IMR-90 (cell line): ENCODE measurements at regions not wholly inside any gene's neighbourhood (a gene's known extent, or its start where the extent isn't known, plus 50 kb on each side); places are given as distances from the start of the nearest gene placed in this dataset.

Source experiments
- ATAC-seq: fragments of 200-7000 bp; cut with Tn5 transposase; 2 replicates; pipeline ENCODE4 v1.9.1; 2020; ENCODE audit warnings: low read depth, mild to moderate bottlenecking, moderate library complexity
- BruUV-seq: library from RNA; stranded (reverse); fragments of 400-500 nt; replicated peaks from 2 replicates; lab custom pipeline; 2021; lab: Mats Ljungman, UMichigan
- CTCF ChIA-PET: fragments of 300-600 bp; formaldehyde crosslinking; extraction: SDS; loops from one replicate; lab custom pipeline; 2021; ENCODE audit warnings: antibody characterized with exemption; lab: Yijun Ruan, JAX
- POLR2A ChIA-PET: fragments of 300-600 bp; sonication (Branson Sonifier 250); formaldehyde crosslinking; loops from one replicate; lab custom pipeline; 2022; ENCODE audit warnings: antibody characterized with exemption; ENCODE audit not compliant: unreplicated experiment; lab: Charles Lee
- DNase-seq: peaks from one replicate; pipeline ENCODE4 v3.0.0; 2013
- H2AFZ ChIP-seq: replicated peaks from 2 replicates; pipeline ENCODE3; 2013; ENCODE audit warnings: low read length, mild to moderate bottlenecking; ENCODE audit not compliant: poor library complexity
- H2AK5ac ChIP-seq: 2 replicates; pipeline ENCODE4 v1.6.1; 2013; ENCODE audit warnings: low read depth, low read length, inconsistent platforms
- H2AK9ac ChIP-seq: replicated peaks from 2 replicates; pipeline ENCODE3; 2013; ENCODE audit warnings: mild to moderate bottlenecking, low read depth, low read length, moderate library complexity; ENCODE audit not compliant: poor library complexity
- H2BK120ac ChIP-seq: 2 replicates; pipeline ENCODE4 v1.6.1; 2013; ENCODE audit warnings: low read depth, low read length, inconsistent platforms
- H2BK15ac ChIP-seq: 3 replicates; pipeline ENCODE4 v1.6.1; 2013; ENCODE audit warnings: low read depth, low read length, inconsistent platforms
- H2BK20ac ChIP-seq: 2 replicates; pipeline ENCODE4 v1.6.1; 2013; ENCODE audit warnings: low read depth, mild to moderate bottlenecking, inconsistent platforms, low read length, moderate library complexity
- H2BK5ac ChIP-seq: 2 replicates; pipeline ENCODE4 v1.6.1; 2013; ENCODE audit warnings: mild to moderate bottlenecking, low read depth, low read length, inconsistent platforms; ENCODE audit not compliant: poor library complexity, severe bottlenecking
- H3K14ac ChIP-seq: replicated peaks from 2 replicates; pipeline ENCODE4 v1.6.1; 2013; ENCODE audit warnings: low read depth, low read length, inconsistent platforms
- H3K18ac ChIP-seq: 2 replicates; pipeline ENCODE4 v1.6.1; 2013; ENCODE audit warnings: low read depth, low read length, control low read depth
- H3K23ac ChIP-seq: 2 replicates; pipeline ENCODE4 v1.6.1; 2013; ENCODE audit warnings: low read depth, low read length, inconsistent platforms
- H3K27ac ChIP-seq: 2 replicates; pipeline ENCODE4 v1.5.1; 2013; ENCODE audit warnings: mild to moderate bottlenecking, control low read depth, low read length; ENCODE audit not compliant: insufficient read depth
- H3K27me3 ChIP-seq: 2 replicates; pipeline ENCODE4 v1.6.1; 2013; ENCODE audit warnings: low read length; ENCODE audit not compliant: control insufficient read depth, insufficient read depth
- H3K36me3 ChIP-seq: 2 replicates; pipeline ENCODE4 v1.6.1; 2013; ENCODE audit warnings: low read length, mixed read lengths; ENCODE audit not compliant: control insufficient read depth, insufficient read depth
- H3K4ac ChIP-seq: 2 replicates; pipeline ENCODE4 v1.6.1; 2013; ENCODE audit warnings: low read depth, low read length, inconsistent platforms
- H3K4me1 ChIP-seq: 2 replicates; pipeline ENCODE4 v1.6.1; 2013; ENCODE audit warnings: low read length, mixed read lengths; ENCODE audit not compliant: control insufficient read depth, insufficient read depth
- H3K4me2 ChIP-seq: 2 replicates; pipeline ENCODE4 v1.6.1; 2013; ENCODE audit warnings: low read depth, mild to moderate bottlenecking, control low read depth, low read length, moderate library complexity
- H3K4me3 ChIP-seq: 2 replicates; pipeline ENCODE4 v1.5.1; 2013; ENCODE audit warnings: low read depth, mild to moderate bottlenecking, control low read depth, low read length, moderate library complexity; ENCODE audit not compliant: insufficient read depth
- H3K56ac ChIP-seq: 2 replicates; pipeline ENCODE4 v1.6.1; 2013; ENCODE audit warnings: low read length, inconsistent platforms; ENCODE audit not compliant: insufficient read depth; ENCODE audit errors: extremely low read depth
- H3K79me1 ChIP-seq, 2 experiments: 2 replicates each; pipeline ENCODE4 v1.6.1; 2013; ENCODE audit warnings: low read length in 2 of 2, inconsistent platforms in 1 of 2, low read depth in 1 of 2
- H3K9ac ChIP-seq: 2 replicates; pipeline ENCODE4 v1.6.1; 2013; ENCODE audit warnings: low read depth, low read length, control low read depth
- H3K9me1 ChIP-seq: 2 replicates; pipeline ENCODE4 v1.6.1; 2013; ENCODE audit warnings: low read length, inconsistent platforms; ENCODE audit not compliant: insufficient read depth
- H3K9me3 ChIP-seq: 2 replicates; pipeline ENCODE4 v1.6.1; 2013; ENCODE audit warnings: low read length; ENCODE audit not compliant: control insufficient read depth, insufficient read depth
- H4K20me1 ChIP-seq: 2 replicates; pipeline ENCODE4 v1.6.1; 2013; ENCODE audit warnings: low read length, inconsistent platforms; ENCODE audit not compliant: insufficient read depth
- H4K5ac ChIP-seq: 2 replicates; pipeline ENCODE4 v1.6.1; 2013; ENCODE audit warnings: mild to moderate bottlenecking, low read depth, low read length, control low read depth
- H4K8ac ChIP-seq, 2 experiments: 2 replicates each; pipeline ENCODE4 v1.6.1; 2013; ENCODE audit warnings: low read depth in 2 of 2, low read length in 2 of 2, control low read depth in 1 of 2, inconsistent platforms in 1 of 2
- H4K91ac ChIP-seq: 2 replicates; pipeline ENCODE4 v1.6.1; 2013; ENCODE audit warnings: low read depth, low read length, inconsistent platforms; ENCODE audit not compliant: insufficient read depth
- CEBPB ChIP-seq: IDR thresholded peaks from 2 replicates; pipeline ENCODE4 v1.6.1; 2012; ENCODE audit warnings: low read depth, low read length, improper control_type of control experiment
- ELK1 ChIP-seq: fragments of 150-350 bp; IDR thresholded peaks from 2 replicates; pipeline ENCODE4 v1.6.1; 2016; ENCODE audit warnings: low read depth, mild to moderate bottlenecking, low read length, moderate library complexity, borderline replicate concordance
- FOS ChIP-seq: fragments of 150-350 bp; IDR thresholded peaks from 2 replicates; pipeline ENCODE4 v1.6.1; 2016; ENCODE audit warnings: low read depth, low read length
- MAFK ChIP-seq: IDR thresholded peaks from 2 replicates; pipeline ENCODE4 v1.6.1; 2012; ENCODE audit warnings: low read depth, low read length, improper control_type of control experiment
- MAZ ChIP-seq: IDR thresholded peaks from 2 replicates; pipeline ENCODE4 v1.6.1; 2012; ENCODE audit warnings: low read depth, mild to moderate bottlenecking, low read length, improper control_type of control experiment, moderate library complexity, borderline replicate concordance
- MXI1 ChIP-seq: IDR thresholded peaks from 2 replicates; pipeline ENCODE4 v1.6.1; 2012; ENCODE audit warnings: low read depth, mild to moderate bottlenecking, low read length, moderate library complexity, borderline replicate concordance
- NFE2L2 ChIP-seq: fragments of 150-350 bp; IDR thresholded peaks from 2 replicates; pipeline ENCODE4 v1.6.1; 2016; ENCODE audit warnings: low read depth, mild to moderate bottlenecking, low read length
- POLR2A ChIP-seq: IDR thresholded peaks from 2 replicates; pipeline ENCODE4 v1.6.1; 2012; ENCODE audit warnings: mild to moderate bottlenecking, low read depth, low read length
- RAD21 ChIP-seq: IDR thresholded peaks from 2 replicates; pipeline ENCODE4 v1.6.1; 2012; ENCODE audit warnings: low read length, improper control_type of control experiment
- RFX5 ChIP-seq: IDR thresholded peaks from 2 replicates; pipeline ENCODE4 v1.8.0; 2012; ENCODE audit warnings: low read depth, mild to moderate bottlenecking, low read length, moderate library complexity
- SMC3 ChIP-seq: fragments of 150-350 bp; IDR thresholded peaks from 2 replicates; pipeline ENCODE4 v1.6.1; 2016; ENCODE audit warnings: low read depth, mild to moderate bottlenecking, antibody characterized with exemption, low read length, moderate library complexity
- USF2 ChIP-seq: fragments of 150-350 bp; IDR thresholded peaks from 2 replicates; pipeline ENCODE4 v1.6.1; 2017; ENCODE audit warnings: mild to moderate bottlenecking, antibody characterized with exemption, low read length, low read depth
- WGBS, 2 experiments: methylation state at CpG; one replicate each; pipeline versions ENCODE4 v1.1.5 to v1.1.7; 2013; ENCODE audit warnings: missing lambda C conversion rate in 2 of 2; ENCODE audit not compliant: insufficient read length in 1 of 2; ENCODE audit errors: extremely low coverage in 2 of 2; 5-methylcytosine and 5-hydroxymethylcytosine counted together
- dilution Hi-C: fragments of 300-500 bp; cut with HindIII; formaldehyde crosslinking; loops from one replicate; pipeline ENCODE4 v1.14.3; 2018; ENCODE audit warnings: low sequenced_read_pairs; ENCODE audit not compliant: unreplicated experiment
- in situ Hi-C: fragments of 300-500 bp; cut with MboI; formaldehyde crosslinking; loops from 3 replicates; pipeline ENCODE4 v1.14.3; 2019; ENCODE audit warnings: low sequenced_read_pairs, inconsistent platforms, mixed read lengths
- intact Hi-C: fragments of 100-400 bp; cut with micrococcal nuclease; formaldehyde crosslinking; loops from 2 replicates; pipeline ENCODE4 v1.10.0; 2022

- Histone ChIP-seq H3K9me3 (no peaks in the 10 kb centered on the region), H2BK120ac (peak overlapping the region; percentile 1; the same call in 1 of the 2 replicates), H2AK9ac (no peak overlapping the region), H3K18ac (no peak overlapping the region), H4K91ac (no peak overlapping the region), H3K14ac (no peak overlapping the region), H3K9me1 (no peaks in the 10 kb centered on the region), H3K36me3 (no peaks in the 10 kb centered on the region), H3K4me2 (no peak overlapping the region), H3K4me3 (no peak overlapping the region), H3K27me3 (no peaks in the 10 kb centered on the region), H3K4me1 (no peaks in the 10 kb centered on the region), H2BK5ac (no peak overlapping the region), H4K5ac (no peak overlapping the region), H2BK20ac (peak overlapping the region; percentile 73; the same call in 1 of the 2 replicates), H2AK5ac (no peak overlapping the region; the same call in 1 of the 2 replicates), H4K8ac (no peak overlapping the region; a peak in 1 of 4 replicates), H3K23ac (no peak overlapping the region), H3K79me1 (no peaks in the 10 kb centered on the region), H2BK15ac (no peak overlapping the region), H2AFZ (no peak overlapping the region), H3K27ac (no peak overlapping the region), H3K9ac (no peak overlapping the region), H4K20me1 (no peaks in the 10 kb centered on the region), H3K4ac (0 out of 2 replicates have a peak overlapping the region, but pooled peaks have one; percentile 1), H3K56ac (no peak overlapping the region)
- DNase-seq: peak; percentile 91
- no CpG with 5 or more reads among the region's 3 CpGs for WGBS, 2 experiments
- CTCF ChIA-PET: no interaction called here
- peak; percentile 86 for ATAC-seq
- no TSS peak for BruUV-seq
- no peak for TF ChIP-seq USF2
- TF ChIP-seq MAFK: no peak
- TF ChIP-seq POLR2A: no peak
- no peak for TF ChIP-seq SMC3
- no peak for TF ChIP-seq NFE2L2
- TF ChIP-seq FOS: peak; percentile 80
- no peak for TF ChIP-seq RAD21
- no peak for TF ChIP-seq ELK1
- TF ChIP-seq MAZ: 0 out of 2 replicates have a peak, but pooled peaks have one; percentile 33
- TF ChIP-seq MXI1: no peak
- no peak for TF ChIP-seq RFX5
- TF ChIP-seq CEBPB: peak; percentile 99
- intact Hi-C loops (no loop called here), in situ Hi-C loops (no loop called here), dilution Hi-C loops (no loop called here)
- POLR2A ChIA-PET: no interaction called here
Measured at GRCh38 chr11:22976146-22976545, 115.9 kb upstream of the CCDC179 start.
